Occipital lobe (tissue), 1 donor: ENCODE measurements at regions not wholly inside any gene's neighbourhood (a gene's known extent, or its start where the extent isn't known, plus 50 kb on each side); places are given as distances from the start of the nearest gene placed in this dataset.
"Not testable (repeated sequence)": the region's sequence is repeated elsewhere in the genome, so short reads cannot be mapped to it uniquely, and the experiment has no call there.

Experiments used
- DNase-seq: peaks from one replicate; lab custom pipeline; 2025; lab: John Stamatoyannopoulos, UW

DNA sequence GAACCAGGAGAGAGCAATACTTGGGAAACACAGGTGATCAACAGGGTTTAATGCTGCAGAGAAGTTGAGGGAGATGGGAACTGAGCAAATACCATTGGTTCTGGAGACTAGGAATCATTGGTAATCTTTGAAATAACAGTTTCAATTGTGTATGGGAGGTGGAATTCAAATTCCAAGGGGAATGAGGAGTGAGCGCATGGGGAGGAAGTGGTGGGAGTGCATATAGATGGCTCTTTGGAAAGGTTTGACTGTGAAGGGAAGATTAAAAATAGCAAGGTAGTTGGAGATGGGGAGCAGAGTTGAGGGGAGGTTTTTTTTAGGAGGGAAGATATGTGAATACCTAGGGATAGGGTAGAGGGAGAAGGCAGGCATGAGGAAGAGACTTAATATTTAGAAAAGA is 51.1 kb upstream of the ROPN1 start:
- DNase-seq: no peak

DNA sequence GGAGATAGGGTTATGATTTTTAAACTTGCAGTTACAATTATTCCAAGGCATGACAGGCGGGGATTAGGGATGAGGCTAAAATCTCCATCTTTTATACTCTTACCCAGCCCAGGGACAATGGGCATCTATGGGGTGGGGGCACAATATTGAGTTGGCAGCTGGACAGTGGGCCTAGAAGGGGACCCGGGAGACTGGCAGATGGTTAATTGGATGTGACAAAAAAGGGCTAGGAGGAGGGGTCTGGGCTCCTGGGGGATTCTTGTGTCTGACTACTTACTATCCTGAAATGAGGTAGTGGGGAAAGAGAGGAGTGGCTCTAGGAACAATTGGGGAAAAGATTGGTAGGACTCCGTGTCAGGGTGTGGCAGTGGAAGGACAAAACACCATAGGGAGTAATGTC is 53.0 kb upstream of the ROPN1 start:
- no peak for DNase-seq

DNA sequence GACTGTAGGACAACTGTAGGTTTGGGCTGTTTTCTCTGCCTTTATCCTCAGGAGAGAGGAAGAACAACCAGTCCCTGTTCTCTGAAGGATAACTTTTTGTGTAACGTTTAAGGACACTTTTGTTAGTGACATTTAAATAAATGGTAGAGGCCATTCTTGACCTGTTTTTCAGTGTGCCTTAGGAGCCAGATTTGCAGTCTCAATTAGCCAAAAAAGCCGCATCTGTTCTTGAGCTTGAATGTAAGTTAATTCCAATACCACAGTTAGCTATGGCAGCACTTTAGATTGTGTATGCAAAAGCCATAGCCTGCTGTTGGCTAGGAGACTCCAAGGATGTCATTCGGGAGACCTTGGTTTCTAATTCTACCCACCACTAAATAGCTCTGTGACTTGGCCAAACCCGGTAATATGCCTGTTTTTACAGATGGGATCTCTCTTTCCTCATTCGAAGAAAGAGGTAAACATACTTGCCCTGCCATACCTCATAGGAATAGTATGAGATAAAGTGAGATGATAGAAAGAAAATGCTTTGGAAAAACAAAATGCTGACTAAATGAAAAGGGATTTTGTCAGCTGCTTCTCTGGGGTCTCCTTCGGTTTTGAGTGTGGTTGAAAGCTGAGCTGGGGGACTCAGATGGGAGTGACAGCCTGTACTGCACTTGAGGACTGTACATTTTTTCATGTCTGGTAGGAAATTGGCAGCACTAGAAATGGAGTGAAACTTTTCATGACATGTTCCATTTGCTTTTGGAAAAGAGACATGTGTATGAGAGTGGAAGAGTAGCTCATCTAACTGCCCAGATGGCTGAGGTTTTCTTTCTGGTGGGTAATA is 57.3 kb upstream of the ROPN1 start:
- no peak for DNase-seq

DNA sequence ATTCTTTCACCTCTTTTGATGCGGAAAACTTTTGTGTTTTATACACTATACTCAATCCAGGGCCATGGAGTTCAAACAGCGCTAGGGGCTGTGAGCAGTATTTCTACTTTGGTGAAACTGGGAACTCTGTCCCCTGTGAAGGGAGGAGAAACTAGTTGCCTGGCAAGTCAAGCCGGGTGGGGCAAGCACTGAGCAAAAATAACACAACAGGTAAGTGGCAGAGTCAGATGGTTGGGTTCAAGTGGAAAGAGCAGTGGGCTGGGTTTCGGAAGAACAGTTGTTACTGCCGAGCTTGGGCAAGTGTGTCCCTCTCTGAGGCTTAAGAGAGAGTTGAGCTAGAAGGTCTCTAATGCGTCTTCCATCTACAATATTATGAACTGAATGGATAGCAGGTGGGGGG is 59.7 kb upstream of the ROPN1 start:
- DNase-seq: no peak

DNA sequence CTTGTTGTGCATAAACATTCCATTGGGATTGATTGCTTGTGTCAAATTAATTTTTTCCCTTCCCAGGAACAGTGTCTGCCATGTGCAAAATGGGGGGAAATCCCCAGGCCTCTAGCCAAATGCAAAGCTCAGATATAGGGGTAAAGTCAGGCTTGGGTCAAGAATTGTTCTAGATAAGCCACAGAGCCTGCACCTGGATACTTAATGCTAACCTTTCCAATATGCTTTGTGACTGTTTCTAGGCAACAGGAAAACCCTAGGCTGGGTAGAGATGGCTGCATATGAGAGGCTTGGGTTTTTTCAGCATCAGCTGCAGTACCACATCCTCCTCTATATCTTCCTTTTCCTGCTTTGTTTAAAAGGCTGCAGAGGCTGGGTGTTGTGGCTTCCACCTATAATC is 61.9 kb upstream of the ROPN1 start:
- DNase-seq: no peak

DNA sequence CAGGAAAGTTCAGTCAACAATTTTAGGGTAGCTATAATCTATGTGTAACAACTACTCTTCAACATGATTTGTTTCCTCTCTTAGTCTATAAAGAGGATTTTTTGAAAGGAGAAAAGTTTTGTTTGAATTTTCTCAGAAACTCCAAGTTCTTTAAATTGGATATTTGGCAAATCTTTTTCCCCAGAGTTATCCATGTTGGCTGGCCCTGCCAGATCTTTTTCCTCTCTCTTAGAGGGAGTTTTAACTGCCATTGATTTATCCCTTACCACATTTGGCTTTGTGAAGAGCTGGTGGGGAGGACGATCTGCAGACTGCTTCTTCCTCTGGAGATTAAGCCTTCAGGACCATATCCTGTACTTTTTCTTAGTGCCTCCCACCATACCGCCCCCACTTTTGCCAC is 64.9 kb upstream of the ROPN1 start:
- DNase-seq: no peak

GRCh38 chr3:124057420-124057819 is 65.5 kb upstream of the ROPN1 start:
- DNase-seq: no peak

GRCh38 chr3:124059580-124059979 is 67.7 kb upstream of the ROPN1 start:
- DNase-seq: no peak

DNA sequence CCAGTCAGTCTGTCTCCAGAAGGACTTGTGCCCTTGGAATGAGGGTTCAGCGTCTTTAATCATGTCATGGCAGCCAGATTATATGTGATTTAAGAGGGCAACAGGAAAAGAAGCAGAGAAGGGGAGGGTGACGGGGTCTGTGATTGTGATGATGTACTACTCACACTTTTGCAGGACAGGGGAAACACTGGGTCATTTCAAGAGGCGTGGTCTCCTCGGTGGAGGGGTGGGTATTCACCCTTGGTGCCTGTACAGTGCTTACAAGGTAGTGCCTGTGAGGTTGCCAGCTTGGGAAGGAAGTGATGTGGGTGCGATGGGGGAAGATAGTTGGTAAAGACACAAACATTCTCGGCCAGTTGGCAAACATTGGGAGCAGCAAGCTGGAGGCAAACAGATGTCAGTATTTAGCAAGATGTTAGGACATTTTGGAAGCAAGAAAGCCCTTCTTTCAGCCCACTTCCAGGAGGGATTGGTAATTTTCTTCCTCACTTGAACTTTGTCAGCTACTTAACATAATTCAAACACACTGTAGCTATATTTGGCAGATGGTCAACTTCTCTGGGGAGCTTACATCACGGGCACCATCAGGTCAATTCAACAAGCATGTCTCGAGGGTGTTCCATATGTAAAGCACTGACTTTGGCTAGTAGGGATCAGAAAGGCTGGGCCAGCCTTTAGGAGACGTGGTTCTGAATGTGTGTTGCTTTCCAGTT is 71.4 kb upstream of the ROPN1 start:
- DNase-seq: peak; percentile 7

- no peak for DNase-seq
Observed at GRCh38 chr3:124064050-124064449, 72.1 kb upstream of the ROPN1 start.

GRCh38 chr3:124066543-124066942 is 74.6 kb upstream of the ROPN1 start:
- not testable (repeated sequence) for DNase-seq

- not testable (repeated sequence) for DNase-seq
Observed at GRCh38 chr3:124069706-124070105, 77.8 kb upstream of the ROPN1 start.

DNA sequence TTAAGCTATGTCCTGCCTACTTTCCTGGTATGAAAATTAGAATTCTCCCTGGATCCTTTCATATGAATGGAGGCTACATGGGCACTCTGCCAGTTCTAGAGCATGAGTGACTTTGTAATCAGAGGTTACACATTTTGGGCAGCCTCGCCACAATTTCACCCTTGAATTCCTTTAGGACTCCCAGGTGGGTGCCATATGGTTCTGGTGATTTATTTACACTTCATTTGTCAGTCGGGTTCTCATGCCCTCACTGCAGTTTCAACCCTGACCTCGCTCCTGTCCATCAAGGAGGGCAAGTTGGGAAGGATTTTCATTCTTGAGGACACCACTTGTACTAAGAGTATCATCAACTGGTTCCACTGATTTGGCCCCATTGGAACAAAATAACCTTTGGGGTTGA is 83.2 kb upstream of the ROPN1 start:
- DNase-seq: not testable (repeated sequence)

DNA sequence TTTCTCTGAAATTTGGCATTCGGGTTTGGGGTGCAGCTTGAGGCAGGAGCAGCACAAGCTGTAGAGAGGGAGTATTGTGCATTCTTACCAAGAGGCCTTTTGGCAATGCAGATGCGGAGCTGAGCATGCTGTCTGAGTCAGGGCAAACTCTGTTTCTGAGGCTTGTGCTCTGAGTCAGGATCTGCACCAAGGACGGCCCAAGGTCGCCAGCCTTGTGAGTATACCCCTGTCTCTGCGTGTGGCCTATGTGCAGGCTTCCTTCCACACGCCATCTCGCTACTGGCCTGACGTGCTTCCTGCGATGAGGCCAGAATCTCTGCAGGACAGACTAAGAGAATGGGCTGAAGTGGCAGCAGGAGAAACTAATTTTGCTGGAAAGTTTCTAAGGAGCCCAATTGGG is 83.8 kb upstream of the ROPN1 start:
- no peak for DNase-seq

GRCh38 chr3:124076235-124076634 is 84.3 kb upstream of the ROPN1 start:
- no peak for DNase-seq

- DNase-seq: no peak
Observed at GRCh38 chr3:124078953-124079911, 87.3 kb upstream of the ROPN1 start.

- no peak for DNase-seq
Observed at GRCh38 chr3:124079912-124080276, 88.0 kb upstream of the ROPN1 start.

GRCh38 chr3:124082343-124082742 is 90.4 kb upstream of the ROPN1 start:
- DNase-seq: no peak

GRCh38 chr3:124084022-124084881 is 92.3 kb upstream of the ROPN1 start:
- no peak for DNase-seq

- no peak for DNase-seq
Observed at GRCh38 chr3:124088801-124089200, 96.9 kb upstream of the ROPN1 start.

DNA sequence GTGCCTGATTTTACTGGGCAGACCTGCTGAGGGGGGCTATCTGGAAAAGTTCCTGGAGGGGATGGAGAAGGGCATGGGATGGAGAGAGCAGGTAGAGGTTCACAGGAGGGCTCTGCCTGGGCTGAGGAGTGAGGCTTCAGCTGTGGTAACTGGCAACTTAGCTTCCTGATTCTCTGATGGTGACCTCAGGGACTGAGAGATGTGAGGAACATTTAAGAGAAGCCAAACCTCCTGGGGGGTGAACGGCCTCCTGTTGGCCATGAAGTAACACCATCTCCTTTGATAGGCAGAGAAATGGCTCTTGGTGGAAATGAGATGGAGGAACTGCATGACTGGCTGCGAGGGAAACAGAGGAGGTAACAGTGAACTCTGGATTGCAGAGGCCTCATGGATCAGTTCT is 97.3 kb upstream of the ROPN1 start:
- DNase-seq: no peak
